HG03066 (cell line): ENCODE measurements at regions not wholly inside any gene's neighbourhood (a gene's known extent, or its start where the extent isn't known, plus 50 kb on each side); places are given as distances from the start of the nearest gene placed in this dataset.

Experiments
- ATAC-seq: cut with Tn5 transposase; IDR thresholded peaks from one replicate; pipeline ENCODE4 v1.9.1; 2021; ENCODE audit warnings: low read depth; ENCODE audit not compliant: unreplicated experiment

GRCh38 chr2:217538719-217539118, 464.1 kb downstream of the TNS1 start:
- no peak for ATAC-seq

- no peak for ATAC-seq
Measured at GRCh38 chr2:217535957-217536708, 466.7 kb downstream of the TNS1 start.

DNA sequence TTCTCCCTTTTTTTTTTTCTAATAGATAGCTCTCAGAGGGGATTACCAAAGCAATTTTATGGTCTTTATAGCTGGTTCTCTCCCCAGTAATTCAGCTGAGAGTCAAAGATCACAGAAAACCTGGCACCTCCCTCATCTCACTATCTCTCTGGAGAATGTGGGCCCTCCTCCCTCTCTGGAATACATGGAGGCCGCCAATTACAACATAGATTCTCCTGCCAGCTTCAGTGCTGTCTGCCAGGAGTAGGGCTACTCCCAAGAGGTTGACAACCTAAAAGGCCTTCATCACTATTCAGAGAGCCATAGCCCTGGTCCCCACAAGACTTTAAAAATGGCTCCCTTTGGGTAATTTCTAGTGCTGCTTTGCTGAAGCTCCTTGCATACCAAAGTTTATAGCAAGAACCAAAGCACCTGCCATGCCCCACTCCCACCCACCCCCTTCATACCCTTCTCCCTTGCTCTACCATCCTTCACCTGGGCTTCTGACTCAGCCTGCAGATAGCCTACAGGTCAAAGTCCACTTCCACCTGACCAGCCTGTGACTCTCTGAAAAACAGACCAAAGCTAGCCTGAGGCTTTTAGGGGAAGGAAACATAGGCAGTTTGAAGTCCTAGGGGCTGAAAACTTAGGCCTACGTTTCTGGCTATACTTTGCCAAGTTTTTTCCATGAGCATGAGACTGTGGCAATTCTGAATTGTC, 472.3 kb downstream of the TNS1 start:
- ATAC-seq = no peak

- ATAC-seq = no peak
Measured at GRCh38 chr2:217529271-217529670, 473.5 kb downstream of the TNS1 start.

GRCh38 chr2:217527590-217528202, 475.1 kb downstream of the TNS1 start:
- no peak for ATAC-seq

- no peak for ATAC-seq
Measured at GRCh38 chr2:217525076-217525475, 477.7 kb downstream of the TNS1 start.

DNA sequence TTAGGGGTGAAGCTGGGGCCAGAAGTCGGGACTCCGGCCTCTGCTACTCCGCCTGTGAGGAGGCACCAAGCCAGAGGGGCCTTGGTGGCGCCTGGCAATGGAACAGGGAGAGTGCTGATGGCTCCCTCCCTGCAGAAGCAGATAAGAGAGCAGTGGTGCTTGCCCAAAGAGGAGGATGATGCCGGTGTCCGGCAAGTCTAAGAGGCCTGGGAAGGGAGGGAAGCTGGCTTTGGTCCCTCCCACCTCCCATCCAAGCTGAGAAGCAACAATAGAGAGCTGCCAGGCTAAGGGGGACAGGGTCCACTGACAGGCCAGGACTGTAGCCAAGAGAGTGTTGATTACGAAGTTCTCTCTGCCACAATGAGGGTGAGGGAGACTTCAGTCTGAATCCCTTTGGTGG, 479.5 kb downstream of the TNS1 start:
- ATAC-seq = no peak

GRCh38 chr2:217521820-217522219, 481.0 kb downstream of the TNS1 start:
- no peak for ATAC-seq

- ATAC-seq = no peak
Measured at GRCh38 chr2:217520356-217521010, 482.3 kb downstream of the TNS1 start.

DNA sequence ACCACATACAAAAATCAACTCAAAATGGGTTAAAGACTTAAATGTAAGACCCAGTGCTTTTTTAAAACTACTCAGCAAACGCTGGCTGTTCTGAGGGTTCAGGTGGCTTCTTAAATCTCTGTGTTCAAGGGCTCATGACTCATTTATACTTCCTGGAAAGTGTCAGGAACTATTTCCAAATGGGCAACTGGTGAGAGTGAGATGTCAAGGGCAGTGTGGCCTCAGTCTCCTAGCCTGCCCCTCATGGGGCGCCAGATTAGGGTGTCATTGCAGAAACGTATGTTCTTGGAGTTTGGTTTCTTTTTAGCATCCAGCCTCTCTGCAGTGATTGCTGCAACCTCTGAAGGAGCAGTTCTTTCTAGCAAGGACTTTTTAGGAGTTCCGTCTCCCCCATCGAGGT, 485.4 kb downstream of the TNS1 start:
- ATAC-seq = no peak

DNA sequence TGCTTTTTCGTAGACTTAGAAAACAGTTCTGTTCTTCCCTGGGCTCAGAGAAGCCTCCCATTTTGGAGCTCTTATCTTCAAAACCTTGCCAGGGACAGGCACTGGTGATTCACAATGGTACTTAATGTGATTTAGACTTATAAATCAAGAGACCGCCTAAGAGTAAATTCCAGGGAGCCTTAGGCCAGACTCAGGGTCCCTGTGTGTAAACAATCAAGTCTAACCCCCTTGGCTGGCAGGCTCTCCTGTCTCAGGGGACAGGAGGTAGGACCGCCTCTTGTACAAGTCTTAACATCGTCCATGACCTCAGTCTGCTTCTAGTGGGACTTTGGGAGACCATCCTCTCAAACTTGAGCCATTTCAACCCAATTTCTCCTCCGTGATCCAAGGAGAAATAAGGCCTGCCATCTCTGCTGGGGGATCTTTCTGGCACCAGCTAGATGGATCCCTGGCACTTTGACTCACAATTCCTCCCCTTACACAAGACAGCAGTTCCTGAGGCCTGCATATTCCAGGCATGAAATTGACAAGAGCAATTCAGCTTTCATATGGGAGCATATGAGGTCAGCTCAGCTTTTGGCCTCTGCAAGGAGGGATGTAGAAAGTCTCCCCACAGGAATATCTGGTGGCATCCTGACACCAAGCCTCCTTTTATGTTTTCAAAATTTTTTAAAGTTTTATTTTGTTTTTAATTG, 487.0 kb downstream of the TNS1 start:
- ATAC-seq = no peak

- ATAC-seq = no peak
Measured at GRCh38 chr2:217513258-217513657, 489.5 kb downstream of the TNS1 start.

- ATAC-seq = no peak
Measured at GRCh38 chr2:217512728-217513127, 490.1 kb downstream of the TNS1 start.

DNA sequence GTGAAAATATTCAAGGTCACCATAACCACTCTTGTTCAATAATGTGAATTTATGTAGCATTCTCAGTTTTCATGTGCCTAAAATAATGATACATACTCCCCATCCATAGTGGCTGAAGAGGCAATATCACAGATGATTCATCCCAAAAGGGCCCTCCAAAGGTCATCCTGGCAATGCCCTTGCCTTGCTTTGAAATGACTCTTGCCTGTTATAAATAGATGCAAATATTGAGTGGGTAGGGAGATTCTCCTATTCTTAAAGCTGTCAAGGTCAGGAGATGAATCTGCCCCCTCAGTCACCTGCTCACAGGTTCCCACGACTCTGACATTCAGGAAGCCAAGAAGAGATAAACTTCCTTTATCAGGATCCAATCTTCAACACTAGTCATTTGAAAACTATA, 490.5 kb downstream of the TNS1 start:
- no peak for ATAC-seq

GRCh38 chr2:217511850-217512249, 490.9 kb downstream of the TNS1 start:
- no peak for ATAC-seq

- peak; percentile 73 for ATAC-seq
Measured at GRCh38 chr2:217510771-217511291, 492.0 kb downstream of the TNS1 start.

GRCh38 chr2:217505303-217505702, 497.5 kb downstream of the TNS1 start:
- no peak for ATAC-seq

DNA sequence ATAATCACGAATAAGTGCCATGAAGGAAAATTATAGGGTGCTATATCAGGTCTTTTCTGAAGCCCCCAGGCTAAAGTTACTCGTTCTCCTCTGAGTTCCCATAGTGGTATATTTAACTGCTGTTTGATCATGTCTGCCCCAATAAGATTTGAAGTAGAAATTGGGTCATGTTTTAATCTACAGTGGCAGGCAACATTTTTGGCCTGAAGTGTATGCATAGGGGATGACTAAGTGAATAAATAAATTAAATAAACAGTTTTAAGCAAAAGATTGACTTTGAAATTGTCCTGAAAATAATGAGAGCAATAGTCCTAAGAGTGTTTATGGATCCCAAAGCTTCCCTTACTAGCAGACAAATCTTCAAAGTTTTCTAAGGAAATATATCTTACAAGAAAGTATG, 500.9 kb downstream of the TNS1 start:
- ATAC-seq = no peak

GRCh38 chr2:217497843-217498377, 504.9 kb downstream of the TNS1 start:
- no peak for ATAC-seq

GRCh38 chr2:217494557-217494956, 508.2 kb downstream of the TNS1 start:
- ATAC-seq = no peak
